ENCODE measurements at regions not wholly inside any gene's neighbourhood (a gene's known extent, or its start where the extent isn't known, plus 50 kb on each side); places are given as distances from the start of the nearest gene placed in this dataset.

DNA sequence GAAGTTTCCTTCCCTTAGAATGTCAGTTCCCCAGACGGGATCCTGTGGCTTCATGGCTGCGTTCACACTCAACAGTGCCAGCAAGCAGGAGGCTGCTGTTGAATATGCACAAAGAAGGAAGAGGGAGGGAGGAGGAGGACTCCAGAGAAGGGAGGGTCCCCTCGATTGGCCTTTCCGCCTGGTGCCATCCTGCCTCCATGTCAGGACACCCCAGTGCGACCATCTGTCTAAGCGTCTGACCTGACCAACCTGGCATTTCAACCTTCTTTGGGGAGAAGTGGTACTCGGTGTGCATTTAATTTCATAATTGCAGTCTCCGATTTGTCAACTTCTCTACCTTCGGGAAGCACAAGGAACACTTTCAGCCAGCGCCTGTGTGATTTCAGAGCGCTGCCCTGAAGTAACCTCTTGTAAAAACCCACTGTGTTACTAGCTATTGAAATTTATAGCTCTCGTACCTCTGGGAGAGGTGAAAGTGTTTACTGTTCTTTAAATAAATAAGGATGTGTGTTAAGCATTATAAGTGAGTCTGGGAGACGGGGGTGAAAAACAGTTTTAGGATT, 1491.9 kb downstream of the TBC1D22A start (continued):
- TF ChIP-seq TGIF2 (CRISPR knock-in tag; IDR thresholded peaks at IDR 0.05) (no peak), ZNF775 (CRISPR knock-in tag; IDR thresholded peaks at IDR 0.05; ENCODE audit: borderline replicate concordance) (no peak), ZSCAN9 (CRISPR knock-in tag; IDR thresholded peaks at IDR 0.05; ENCODE audit: borderline replicate concordance) (no peak)
- TF ChIP-seq, protein P1, sequence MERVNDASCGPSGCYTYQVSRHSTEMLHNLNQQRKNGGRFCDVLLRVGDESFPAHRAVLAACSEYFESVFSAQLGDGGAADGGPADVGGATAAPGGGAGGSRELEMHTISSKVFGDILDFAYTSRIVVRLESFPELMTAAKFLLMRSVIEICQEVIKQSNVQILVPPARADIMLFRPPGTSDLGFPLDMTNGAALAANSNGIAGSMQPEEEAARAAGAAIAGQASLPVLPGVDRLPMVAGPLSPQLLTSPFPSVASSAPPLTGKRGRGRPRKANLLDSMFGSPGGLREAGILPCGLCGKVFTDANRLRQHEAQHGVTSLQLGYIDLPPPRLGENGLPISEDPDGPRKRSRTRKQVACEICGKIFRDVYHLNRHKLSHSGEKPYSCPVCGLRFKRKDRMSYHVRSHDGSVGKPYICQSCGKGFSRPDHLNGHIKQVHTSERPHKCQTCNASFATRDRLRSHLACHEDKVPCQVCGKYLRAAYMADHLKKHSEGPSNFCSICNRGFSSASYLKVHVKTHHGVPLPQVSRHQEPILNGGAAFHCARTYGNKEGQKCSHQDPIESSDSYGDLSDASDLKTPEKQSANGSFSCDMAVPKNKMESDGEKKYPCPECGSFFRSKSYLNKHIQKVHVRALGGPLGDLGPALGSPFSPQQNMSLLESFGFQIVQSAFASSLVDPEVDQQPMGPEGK (CRISPR knock-in tag; IDR thresholded peaks at IDR 0.05) = no peak
- TF ChIP-seq, protein P2, sequence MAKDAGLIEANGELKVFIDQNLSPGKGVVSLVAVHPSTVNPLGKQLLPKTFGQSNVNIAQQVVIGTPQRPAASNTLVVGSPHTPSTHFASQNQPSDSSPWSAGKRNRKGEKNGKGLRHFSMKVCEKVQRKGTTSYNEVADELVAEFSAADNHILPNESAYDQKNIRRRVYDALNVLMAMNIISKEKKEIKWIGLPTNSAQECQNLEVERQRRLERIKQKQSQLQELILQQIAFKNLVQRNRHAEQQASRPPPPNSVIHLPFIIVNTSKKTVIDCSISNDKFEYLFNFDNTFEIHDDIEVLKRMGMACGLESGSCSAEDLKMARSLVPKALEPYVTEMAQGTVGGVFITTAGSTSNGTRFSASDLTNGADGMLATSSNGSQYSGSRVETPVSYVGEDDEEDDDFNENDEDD (CRISPR knock-in tag; IDR thresholded peaks at IDR 0.05; ENCODE audit: borderline replicate concordance) = no peak

DNA sequence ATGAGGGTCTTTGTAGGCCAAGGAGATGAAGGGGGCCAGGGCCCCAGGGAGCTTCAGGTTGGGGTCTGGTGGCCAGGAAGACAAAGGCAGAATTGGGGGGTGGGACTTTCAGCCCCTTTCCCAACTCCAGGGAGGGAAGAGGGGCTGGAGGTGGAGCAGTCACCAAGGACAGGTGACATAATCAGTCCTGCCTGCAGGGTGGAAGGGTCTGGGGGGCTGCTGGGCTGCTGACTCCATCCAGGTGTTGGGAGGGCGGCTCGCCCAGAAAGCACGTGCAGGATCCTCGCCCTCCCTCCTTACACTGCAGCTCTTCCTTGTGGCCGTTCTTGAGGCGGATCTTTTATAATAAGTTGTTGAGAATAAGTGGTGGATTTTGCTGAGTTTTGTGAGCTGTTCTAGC, 1491.1 kb downstream of the TBC1D22A start:
- Histone ChIP-seq H3K4me2 (ENCODE audit: low read depth, low read length) (no peak overlapping the region), H3K27me3 (ENCODE audit: control insufficient read depth in 1 of 2, insufficient read depth in 2 of 2, low read length in 2 of 2) (peaks cover 7 to 47% of the 10 kb centered on the region in 2 experiments; a peak in 4 of 5 replicates), H3K36me3 (replicated peaks in 1 of 2; ENCODE audit: control insufficient read depth in 1 of 2, insufficient read depth in 2 of 2, low read length in 2 of 2) (no peaks in the 10 kb centered on the region), H3K9me3 (ENCODE audit: low read length) (no peaks in the 10 kb centered on the region), H2AFZ (ENCODE audit: low read length) (no peak overlapping the region), H4K20me1 (ENCODE audit: insufficient read depth, low read length) (no peaks in the 10 kb centered on the region), H3K79me2 (ENCODE audit: insufficient read depth, low read length) (no peaks in the 10 kb centered on the region), H3K4me1 (ENCODE audit: insufficient read depth, low read length) (no peaks in the 10 kb centered on the region), H3K4me3 (replicated peaks in 1 of 3; ENCODE audit: insufficient read depth in 1 of 3, low read depth in 2 of 3, low read length in 3 of 3) (no peak overlapping the region), H3K9ac (ENCODE audit: insufficient read depth, low read depth, low read length) (no peak overlapping the region), H3K27ac (ENCODE audit: extremely low read length, insufficient read depth, low read length) (no peak overlapping the region)
- in situ Hi-C loops (cut with HindIII; ENCODE audit: extremely low pct_ligation_motif_present, low pct_unique_long_range_greater_than_20kb) (no loop called here), intact Hi-C loops (cut with micrococcal nuclease; ENCODE audit: unreplicated experiment) (no loop called here)
- CTCF ChIA-PET (ENCODE audit: low intra/inter-chr PET ratio, low total read pairs) = no interaction called here
- POLR2A ChIA-PET = no interaction called here
- DNase-seq (ENCODE audit: low spot score) = no peak
- ATAC-seq = no peak
- BruUV-seq (replicated peaks) = no TSS peak
- no peak for TF ChIP-seq HDAC2 (CRISPR knock-in tag; IDR thresholded peaks at IDR 0.05)
- TF ChIP-seq, protein P3, sequence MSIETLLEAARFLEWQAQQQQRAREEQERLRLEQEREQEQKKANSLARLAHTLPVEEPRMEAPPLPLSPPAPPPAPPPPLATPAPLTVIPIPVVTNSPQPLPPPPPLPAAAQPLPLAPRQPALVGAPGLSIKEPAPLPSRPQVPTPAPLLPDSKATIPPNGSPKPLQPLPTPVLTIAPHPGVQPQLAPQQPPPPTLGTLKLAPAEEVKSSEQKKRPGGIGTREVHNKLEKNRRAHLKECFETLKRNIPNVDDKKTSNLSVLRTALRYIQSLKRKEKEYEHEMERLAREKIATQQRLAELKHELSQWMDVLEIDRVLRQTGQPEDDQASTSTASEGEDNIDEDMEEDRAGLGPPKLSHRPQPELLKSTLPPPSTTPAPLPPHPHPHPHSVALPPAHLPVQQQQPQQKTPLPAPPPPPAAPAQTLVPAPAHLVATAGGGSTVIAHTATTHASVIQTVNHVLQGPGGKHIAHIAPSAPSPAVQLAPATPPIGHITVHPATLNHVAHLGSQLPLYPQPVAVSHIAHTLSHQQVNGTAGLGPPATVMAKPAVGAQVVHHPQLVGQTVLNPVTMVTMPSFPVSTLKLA (IDR thresholded peaks at IDR 0.05) = peak; percentile 62; the same call in 1 of the 2 replicates
- TF ChIP-seq, protein P4, sequence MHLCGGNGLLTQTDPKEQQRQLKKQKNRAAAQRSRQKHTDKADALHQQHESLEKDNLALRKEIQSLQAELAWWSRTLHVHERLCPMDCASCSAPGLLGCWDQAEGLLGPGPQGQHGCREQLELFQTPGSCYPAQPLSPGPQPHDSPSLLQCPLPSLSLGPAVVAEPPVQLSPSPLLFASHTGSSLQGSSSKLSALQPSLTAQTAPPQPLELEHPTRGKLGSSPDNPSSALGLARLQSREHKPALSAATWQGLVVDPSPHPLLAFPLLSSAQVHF (CRISPR knock-in tag; IDR thresholded peaks at IDR 0.05) = no peak
- WGBS (ENCODE audit: low lambda C conversion rate) = 10% methylated on average over 3 of the region's 6 CpGs
- no peak for FAIRE-seq

Measured in HepG2 (cell line).